BLaER1 treated with 17β-estradiol and CSF1 and Interleukin-3, amounts not matched to agents 10 nM and 100 nM (cell line): ENCODE measurements at regions not wholly inside any gene's neighbourhood (a gene's known extent, or its start where the extent isn't known, plus 50 kb on each side); places are given as distances from the start of the nearest gene placed in this dataset.
"Not testable (repeated sequence)": the region's sequence is repeated elsewhere in the genome, so short reads cannot be mapped to it uniquely, and the experiment has no call there.

Experiments used
- H3K27ac ChIP-seq, 11 experiments: shearing (Covaris generic); formaldehyde crosslinking; 2 replicates each; pipeline ENCODE4 v1.8.1; 2022
- H3K27me3 ChIP-seq, 11 experiments: shearing (Covaris generic); formaldehyde crosslinking; 2 replicates each; pipeline ENCODE4 v1.8.1; 2022
- H3K36me3 ChIP-seq, 11 experiments: shearing (Covaris generic); formaldehyde crosslinking; 2 replicates each; pipeline ENCODE4 v1.8.1; 2022
- H3K4me1 ChIP-seq, 10 experiments: shearing (Covaris generic); formaldehyde crosslinking; 2 replicates each; pipeline ENCODE4 v1.8.1; 2022
- H3K4me2 ChIP-seq, 11 experiments: shearing (Covaris generic); formaldehyde crosslinking; 2 replicates each; pipeline ENCODE4 v1.8.1; 2022
- H3K4me3 ChIP-seq, 10 experiments: shearing (Covaris generic); formaldehyde crosslinking; 2 replicates each; pipeline ENCODE4 v1.8.1; 2022
- H3K9ac ChIP-seq, 11 experiments: shearing (Covaris generic); formaldehyde crosslinking; 2 replicates each; pipeline ENCODE4 v1.8.1; 2022
- H3K9me3 ChIP-seq, 11 experiments: shearing (Covaris generic); formaldehyde crosslinking; replicated peaks in 1 of 11; 2 replicates each; pipeline ENCODE4 v1.8.1; 2022
- H4K20me1 ChIP-seq, 11 experiments: shearing (Covaris generic); formaldehyde crosslinking; 2 replicates each; pipeline ENCODE4 v1.8.1; 2022
- Cebpa-rat ChIP-seq, 11 experiments: shearing (Covaris generic); IDR thresholded peaks; 2 replicates each; pipeline ENCODE4 v1.8.1; 2022

GRCh38 chr2:142463047-142463446 is 332.2 kb upstream of the LRP1B start:
- H3K4me3 ChIP-seq = no peak overlapping the region
- H3K9me3 ChIP-seq = no peaks in the 10 kb centered on the region
- no peaks in the 10 kb centered on the region for H3K36me3 ChIP-seq
- H3K4me2 ChIP-seq = no peak overlapping the region
- no peak for TF ChIP-seq Cebpa-rat (IDR thresholded peaks at IDR 0.05)
- H3K27me3 ChIP-seq = peaks cover 0 to 8% (median 0%) of the 10 kb centered on the region in 11 experiments; a peak in 2 of 22 replicates
- no peaks in the 10 kb centered on the region for H4K20me1 ChIP-seq
- 0 out of 20 replicates have a peak, but pooled peaks cover 0 to 6% (median 0%) of the 10 kb centered on the region in 10 experiments for H3K4me1 ChIP-seq
- H3K9ac ChIP-seq = no peak overlapping the region
- H3K27ac ChIP-seq = no peak overlapping the region

- no peak for TF ChIP-seq Cebpa-rat (IDR thresholded peaks at IDR 0.05)
- H3K4me1 ChIP-seq = 0 out of 20 replicates have a peak, but pooled peaks cover 0 to 6% (median 0%) of the 10 kb centered on the region in 10 experiments
These were observed 331.5 kb upstream of the LRP1B start for GRCh38 chr2:142462306-142462705.

GRCh38 chr2:142445551-142446072 is 314.8 kb upstream of the LRP1B start:
- Histone ChIP-seq H3K27ac (no peak overlapping the region), H3K9ac (no peak overlapping the region)
- no peak for TF ChIP-seq Cebpa-rat (IDR thresholded peaks at IDR 0.05)

More at GRCh38 chr2:142462306-142462705, 331.5 kb upstream of the LRP1B start:
- Histone ChIP-seq H3K9ac (no peak overlapping the region), H3K4me3 (no peak overlapping the region), H4K20me1 (no peaks in the 10 kb centered on the region), H3K27ac (no peak overlapping the region), H3K4me2 (no peak overlapping the region), H3K36me3 (no peaks in the 10 kb centered on the region), H3K9me3 (no peaks in the 10 kb centered on the region), H3K27me3 (peaks cover 0 to 8% (median 0%) of the 10 kb centered on the region in 11 experiments; a peak in 2 of 22 replicates)

GRCh38 chr2:142445023-142445422 is 314.2 kb upstream of the LRP1B start:
- H4K20me1 ChIP-seq = no peaks in the 10 kb centered on the region
- H3K36me3 ChIP-seq = no peaks in the 10 kb centered on the region
- no peaks in the 10 kb centered on the region for H3K9me3 ChIP-seq
- no peaks in the 10 kb centered on the region for H3K27me3 ChIP-seq
- H3K9ac ChIP-seq = no peak overlapping the region
- H3K27ac ChIP-seq = no peak overlapping the region
- no peak overlapping the region for H3K4me2 ChIP-seq
- no peaks in the 10 kb centered on the region for H3K4me1 ChIP-seq
- H3K4me3 ChIP-seq = no peak overlapping the region
- no peak for TF ChIP-seq Cebpa-rat (IDR thresholded peaks at IDR 0.05)

More at GRCh38 chr2:142445551-142446072, 314.8 kb upstream of the LRP1B start:
- Histone ChIP-seq H3K4me1 (no peaks in the 10 kb centered on the region), H3K36me3 (no peaks in the 10 kb centered on the region), H3K9me3 (no peaks in the 10 kb centered on the region), H4K20me1 (no peaks in the 10 kb centered on the region), H3K4me3 (no peak overlapping the region), H3K4me2 (no peak overlapping the region), H3K27me3 (no peaks in the 10 kb centered on the region)

- Histone ChIP-seq H3K27ac (no peak overlapping the region), H3K36me3 (no peaks in the 10 kb centered on the region), H3K9me3 (no peaks in the 10 kb centered on the region), H3K4me2 (no peak overlapping the region), H3K9ac (no peak overlapping the region), H3K27me3 (no peaks in the 10 kb centered on the region), H3K4me1 (no peaks in the 10 kb centered on the region), H3K4me3 (no peak overlapping the region), H4K20me1 (no peaks in the 10 kb centered on the region)
- TF ChIP-seq Cebpa-rat (IDR thresholded peaks at IDR 0.05) = no peak
These were observed 305.0 kb upstream of the LRP1B start for GRCh38 chr2:142435847-142436246.

GRCh38 chr2:142426064-142426463 is 295.2 kb upstream of the LRP1B start:
- H3K9ac ChIP-seq = no peak overlapping the region
- peaks cover 0 to 11% (median 0%) of the 10 kb centered on the region in 10 experiments; a peak in 3 of 20 replicates for H3K4me1 ChIP-seq
- H3K9me3 ChIP-seq = no peaks in the 10 kb centered on the region
- no peak overlapping the region for H3K27ac ChIP-seq
- TF ChIP-seq Cebpa-rat (IDR thresholded peaks at IDR 0.05) = no peak
- no peaks in the 10 kb centered on the region for H3K36me3 ChIP-seq
- no peaks in the 10 kb centered on the region for H3K27me3 ChIP-seq
- H3K4me3 ChIP-seq = no peak overlapping the region
- H4K20me1 ChIP-seq = no peaks in the 10 kb centered on the region
- H3K4me2 ChIP-seq = no peak overlapping the region

- Histone ChIP-seq H3K27me3 (no peaks in the 10 kb centered on the region), H3K4me2 (peak overlapping the region in 2 of 11 experiments; percentile 4 to 40; a peak in 1 of 22 replicates), H3K4me3 (no peak overlapping the region), H3K9ac (no peak overlapping the region), H3K27ac (no peak overlapping the region), H3K36me3 (no peaks in the 10 kb centered on the region), H3K9me3 (no peaks in the 10 kb centered on the region), H3K4me1 (peaks cover 0 to 11% (median 0%) of the 10 kb centered on the region in 10 experiments; a peak in 3 of 20 replicates), H4K20me1 (no peaks in the 10 kb centered on the region)
- no peak for TF ChIP-seq Cebpa-rat (IDR thresholded peaks at IDR 0.05)
These were observed 294.7 kb upstream of the LRP1B start for GRCh38 chr2:142425551-142425950.

GRCh38 chr2:142423603-142424002 is 292.8 kb upstream of the LRP1B start:
- no peak for TF ChIP-seq Cebpa-rat (IDR thresholded peaks at IDR 0.05)
- peaks cover 0 to 11% (median 0%) of the 10 kb centered on the region in 10 experiments; a peak in 3 of 20 replicates for H3K4me1 ChIP-seq
- no peaks in the 10 kb centered on the region for H4K20me1 ChIP-seq
- no peak overlapping the region for H3K9ac ChIP-seq
- no peaks in the 10 kb centered on the region for H3K36me3 ChIP-seq
- H3K9me3 ChIP-seq = no peaks in the 10 kb centered on the region
- no peak overlapping the region for H3K4me2 ChIP-seq
- no peak overlapping the region for H3K27ac ChIP-seq
- H3K27me3 ChIP-seq = no peaks in the 10 kb centered on the region
- no peak overlapping the region for H3K4me3 ChIP-seq

- no peak for TF ChIP-seq Cebpa-rat (IDR thresholded peaks at IDR 0.05)
- Histone ChIP-seq H3K9me3 (no peaks in the 10 kb centered on the region), H3K4me3 (no peak overlapping the region), H3K27ac (no peak overlapping the region), H3K36me3 (no peaks in the 10 kb centered on the region), H3K27me3 (no peaks in the 10 kb centered on the region), H3K4me1 (peaks cover 0 to 11% (median 0%) of the 10 kb centered on the region in 10 experiments; a peak in 3 of 20 replicates), H3K9ac (no peak overlapping the region), H3K4me2 (no peak overlapping the region), H4K20me1 (no peaks in the 10 kb centered on the region)
These were observed 292.0 kb upstream of the LRP1B start for GRCh38 chr2:142422769-142423168.

GRCh38 chr2:142422041-142422440 is 291.2 kb upstream of the LRP1B start:
- H3K4me2 ChIP-seq = no peak overlapping the region
- no peaks in the 10 kb centered on the region for H3K9me3 ChIP-seq
- H3K36me3 ChIP-seq = no peaks in the 10 kb centered on the region
- H3K27me3 ChIP-seq = no peaks in the 10 kb centered on the region
- H3K9ac ChIP-seq = no peak overlapping the region
- H3K4me1 ChIP-seq = peaks cover 0 to 11% (median 0%) of the 10 kb centered on the region in 10 experiments; a peak in 3 of 20 replicates
- H3K4me3 ChIP-seq = no peak overlapping the region
- no peak for TF ChIP-seq Cebpa-rat (IDR thresholded peaks at IDR 0.05)
- no peaks in the 10 kb centered on the region for H4K20me1 ChIP-seq
- no peak overlapping the region for H3K27ac ChIP-seq

- H3K9ac ChIP-seq, H3K4me1 ChIP-seq, H3K27ac ChIP-seq, H3K4me2 ChIP-seq, H3K27me3 ChIP-seq, H3K36me3 ChIP-seq, H3K4me3 ChIP-seq, H4K20me1 ChIP-seq, H3K9me3 ChIP-seq: not testable (repeated sequence)
These were observed 287.9 kb upstream of the LRP1B start for GRCh38 chr2:142418699-142419098.
